SK-N-DZ (cell line): ENCODE measurements at regions not wholly inside any gene's neighbourhood (a gene's known extent, or its start where the extent isn't known, plus 50 kb on each side); places are given as distances from the start of the nearest gene placed in this dataset.
"Not testable (repeated sequence)": the region's sequence is repeated elsewhere in the genome, so short reads cannot be mapped to it uniquely, and the experiment has no call there.

Experiments used
- DNase-seq: peaks from one replicate; pipeline ENCODE4 v3.0.0-alpha.2; 2015; ENCODE audit warnings: low spot score

GRCh38 chr20:56689318-56689717 lies 60.2 kb downstream of the TFAP2C start:
- DNase-seq, result no peak

DNA sequence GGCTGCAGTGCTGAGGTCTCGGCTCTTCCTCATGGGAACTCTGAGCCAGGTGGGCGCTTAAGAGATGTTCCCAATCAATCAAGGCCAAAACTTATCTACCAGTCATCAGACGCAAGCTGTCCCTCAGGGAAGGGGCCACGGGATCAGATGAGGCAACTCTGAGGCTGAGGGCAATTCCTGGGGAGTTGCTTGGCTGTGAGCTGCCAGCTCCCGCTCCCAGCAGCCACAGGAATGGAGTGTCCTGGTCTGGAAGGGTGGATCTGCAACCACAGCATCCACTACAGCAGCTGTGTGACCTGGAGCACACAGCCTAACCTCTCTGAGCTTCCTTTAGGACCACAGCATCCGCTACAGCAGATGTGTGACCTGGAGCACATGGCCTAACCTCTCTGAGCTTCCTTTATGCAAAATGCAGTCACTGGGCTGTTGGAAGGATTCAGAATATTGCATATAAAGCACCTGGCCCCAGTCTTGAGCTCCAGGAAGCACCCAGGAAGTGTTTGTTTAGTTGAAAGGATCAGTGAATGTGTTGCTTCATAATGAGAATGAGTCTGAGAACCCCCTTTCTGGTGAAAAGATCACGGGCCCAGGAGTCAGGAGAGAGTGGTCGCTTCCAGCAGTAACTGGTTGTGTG lies 60.9 kb downstream of the TFAP2C start:
- DNase-seq, result no peak

- DNase-seq, result no peak
These were observed 61.5 kb downstream of the TFAP2C start for GRCh38 chr20:56690531-56691175.

DNA sequence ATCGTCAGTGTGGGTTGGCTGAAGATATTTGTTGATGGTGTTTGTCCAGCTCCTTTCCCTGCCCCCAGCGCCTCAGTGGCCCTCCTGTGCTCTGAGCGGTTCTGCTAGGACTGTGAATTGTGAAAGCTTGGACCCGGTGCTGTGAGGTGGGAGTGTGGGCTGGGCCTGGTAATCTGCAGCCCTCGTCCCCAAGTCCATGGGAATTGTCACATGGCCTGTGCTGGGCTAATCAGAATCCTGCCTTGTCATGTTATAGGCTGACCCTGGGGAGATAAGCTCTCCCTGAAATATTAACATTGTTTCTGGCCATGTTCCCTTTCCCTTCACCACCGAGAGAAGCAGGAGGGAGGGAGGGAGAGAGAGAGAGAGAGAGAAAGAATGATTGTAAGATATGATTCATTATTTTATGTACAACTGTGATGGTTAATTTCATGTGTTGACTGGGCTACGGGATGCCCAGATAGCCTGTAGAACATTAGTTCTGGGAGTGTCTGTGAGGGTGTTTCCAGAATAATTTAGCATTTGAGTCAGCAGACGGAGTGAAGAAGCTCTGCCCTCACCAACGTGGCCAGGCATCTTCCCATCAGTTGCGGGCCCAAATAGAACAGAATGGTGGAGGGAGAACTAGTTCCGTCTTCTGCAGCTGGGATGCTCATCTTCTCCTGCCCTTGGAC lies 62.4 kb downstream of the TFAP2C start:
- no peak for DNase-seq

- DNase-seq, result no peak
These were observed 64.1 kb downstream of the TFAP2C start for GRCh38 chr20:56693217-56693616.

- no peak for DNase-seq
These were observed 68.4 kb downstream of the TFAP2C start for GRCh38 chr20:56697476-56697875.

DNA sequence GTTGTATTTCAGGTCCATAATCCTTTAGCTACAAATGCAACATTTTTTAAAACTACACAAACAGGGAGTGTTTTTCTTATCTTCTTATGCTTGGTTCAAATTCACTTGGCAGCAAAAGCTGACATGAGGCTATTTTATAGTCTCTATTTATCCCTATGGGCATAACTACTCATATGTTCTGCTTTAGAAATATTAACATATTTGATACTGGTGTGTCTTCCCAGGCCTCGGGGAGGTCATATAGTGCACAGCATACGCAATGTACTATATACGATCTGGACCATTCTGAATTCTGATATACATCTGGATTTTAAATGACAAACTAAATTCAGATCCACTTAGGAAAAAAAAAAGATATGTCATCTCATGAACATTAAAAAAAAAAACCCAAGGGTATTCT lies 69.2 kb downstream of the TFAP2C start:
- DNase-seq, result no peak

GRCh38 chr20:56698749-56699148 lies 69.6 kb downstream of the TFAP2C start:
- DNase-seq, result no peak

DNA sequence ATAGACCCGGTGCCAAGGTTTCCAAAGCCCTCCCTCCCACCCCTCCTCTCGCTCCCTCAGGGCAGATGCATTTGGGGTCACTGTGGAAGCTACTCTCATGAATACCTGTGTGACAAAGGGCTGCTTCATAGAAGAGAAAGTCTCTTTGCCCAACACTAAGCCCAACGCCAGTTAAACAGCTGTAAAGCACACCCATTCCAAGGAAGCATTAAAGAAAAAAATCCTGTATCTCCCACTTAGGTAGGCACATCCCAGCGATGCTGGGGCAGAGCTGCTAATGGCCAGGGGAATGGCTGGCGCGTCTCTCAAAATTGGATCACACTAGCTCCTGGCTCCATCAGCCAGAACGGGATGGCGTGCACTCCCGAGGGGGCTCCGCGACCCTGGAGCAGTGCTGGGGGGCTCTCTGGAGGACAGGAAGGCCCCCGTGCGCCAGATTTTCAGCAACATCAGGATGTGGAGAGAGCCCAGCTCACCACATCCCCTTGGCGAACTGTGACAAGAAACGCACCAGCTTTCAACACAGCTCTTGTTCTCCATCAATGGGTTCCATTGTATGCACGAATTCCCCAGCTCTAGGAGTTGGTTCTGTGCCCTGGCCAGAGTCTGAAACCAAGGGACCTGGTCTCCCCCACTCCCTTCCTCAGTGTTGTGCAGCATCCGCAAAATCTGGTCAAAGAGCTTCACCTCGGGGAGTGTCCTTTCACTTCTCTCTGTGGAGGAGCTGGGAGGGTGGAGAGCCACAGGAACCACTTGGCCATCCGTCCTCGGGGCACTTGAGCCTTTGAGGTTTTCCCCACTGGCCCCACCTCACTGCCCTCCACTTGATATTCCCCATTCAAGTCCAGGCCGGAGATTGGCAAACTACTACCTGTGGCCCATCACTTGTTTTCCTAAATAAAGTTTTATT lies 74.1 kb downstream of the TFAP2C start:
- no peak for DNase-seq

GRCh38 chr20:56706867-56707360 lies 77.8 kb downstream of the TFAP2C start:
- DNase-seq, result no peak

GRCh38 chr20:56708991-56709390 lies 79.9 kb downstream of the TFAP2C start:
- no peak for DNase-seq

GRCh38 chr20:56710125-56710524 lies 81.0 kb downstream of the TFAP2C start:
- DNase-seq, result no peak

- not testable (repeated sequence) for DNase-seq
These were observed 81.5 kb downstream of the TFAP2C start for GRCh38 chr20:56710577-56710976.

DNA sequence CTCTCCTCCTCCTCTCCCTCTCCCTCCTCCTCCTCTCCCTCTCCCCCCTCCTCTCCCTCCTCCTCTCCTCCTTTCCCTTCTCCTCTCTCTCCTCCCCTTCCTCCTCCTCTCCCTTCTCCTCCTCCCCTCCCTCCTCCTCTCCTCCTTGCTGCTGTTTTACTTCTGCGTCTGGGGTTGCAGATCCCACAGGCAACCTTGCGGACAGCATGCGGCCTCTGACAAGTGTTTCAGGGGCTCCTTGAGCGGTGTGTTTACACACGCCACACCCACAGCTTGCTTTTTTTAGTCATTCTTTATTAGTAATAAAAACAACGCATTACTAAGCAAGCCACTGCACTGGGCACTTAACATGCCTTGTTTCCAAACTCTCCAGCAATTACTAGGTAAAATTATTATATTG lies 81.9 kb downstream of the TFAP2C start:
- no peak for DNase-seq

DNA sequence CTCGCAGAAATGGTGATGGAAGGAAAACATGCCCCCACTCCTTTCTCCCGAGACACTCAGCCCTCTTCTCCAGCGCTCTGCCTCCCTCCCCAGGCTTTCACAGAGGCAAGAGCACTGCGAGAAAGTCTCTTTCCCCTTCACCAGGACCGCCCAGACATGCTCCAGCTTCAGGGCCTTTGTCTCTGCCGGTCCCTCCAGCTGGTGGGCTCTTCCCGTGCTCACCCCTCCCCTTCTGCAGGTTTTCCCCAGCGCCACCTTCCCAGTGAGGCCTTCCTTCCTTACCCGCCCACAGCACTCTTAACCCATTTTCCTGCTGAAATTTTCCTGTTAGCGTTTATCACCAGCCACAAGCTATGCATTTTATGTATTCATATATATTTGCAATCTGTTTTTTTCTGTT lies 86.2 kb downstream of the TFAP2C start:
- no peak for DNase-seq

GRCh38 chr20:56715902-56716519 lies 86.9 kb downstream of the TFAP2C start:
- DNase-seq, result no peak

GRCh38 chr20:56716806-56717205 lies 87.7 kb downstream of the TFAP2C start:
- no peak for DNase-seq

DNA sequence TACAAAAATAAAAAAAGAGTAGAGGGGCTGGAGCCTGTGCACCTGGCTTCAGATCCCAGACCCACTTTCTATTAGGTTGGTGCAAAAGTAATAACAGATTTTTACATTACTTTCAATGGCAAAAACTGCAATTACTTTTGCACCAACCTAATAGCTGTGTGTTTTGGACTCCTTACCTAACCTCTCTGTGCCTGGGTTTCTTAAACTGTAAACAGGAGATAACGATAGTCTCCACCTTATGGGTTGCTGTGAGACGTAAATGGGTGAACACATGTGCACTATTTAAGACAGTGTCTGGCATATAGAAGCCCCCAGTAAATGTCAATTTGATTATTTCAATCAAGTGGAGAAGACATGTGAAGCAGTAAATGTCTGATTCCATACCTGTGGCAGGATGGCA lies 89.7 kb downstream of the TFAP2C start:
- DNase-seq, result no peak

GRCh38 chr20:56720620-56721213 lies 91.6 kb downstream of the TFAP2C start:
- DNase-seq, result no peak

- no peak for DNase-seq
These were observed 92.9 kb downstream of the TFAP2C start for GRCh38 chr20:56722042-56722441.

- DNase-seq, result no peak
These were observed 94.2 kb downstream of the TFAP2C start for GRCh38 chr20:56723331-56723730.
